HUES48 (cell line): ENCODE measurements at regions not wholly inside any gene's neighbourhood (a gene's known extent, or its start where the extent isn't known, plus 50 kb on each side); places are given as distances from the start of the nearest gene placed in this dataset.

ENCODE experiments used
- H3K27ac ChIP-seq: one replicate; pipeline ENCODE4 v1.7.0; 2013; ENCODE audit warnings: low read depth, low read length, inconsistent platforms
- H3K27me3 ChIP-seq: 2 replicates; pipeline ENCODE4 v1.6.1; 2013; ENCODE audit warnings: mild to moderate bottlenecking, low read length; ENCODE audit not compliant: control insufficient read depth, insufficient read depth
- H3K36me3 ChIP-seq: 2 replicates; pipeline ENCODE4 v1.6.1; 2013; ENCODE audit warnings: low read length; ENCODE audit not compliant: control insufficient read depth, insufficient read depth
- H3K4me1 ChIP-seq: 2 replicates; pipeline ENCODE4 v1.6.1; 2013; ENCODE audit warnings: mild to moderate bottlenecking, low read length; ENCODE audit not compliant: control insufficient read depth, insufficient read depth
- H3K4me3 ChIP-seq: 2 replicates; pipeline ENCODE4 v1.5.1; 2013; ENCODE audit warnings: mild to moderate bottlenecking, low read depth, low read length
- H3K9ac ChIP-seq: 2 replicates; pipeline ENCODE4 v1.6.1; 2013; ENCODE audit warnings: mild to moderate bottlenecking, low read depth, low read length, moderate library complexity
- H3K9me3 ChIP-seq: 2 replicates; pipeline ENCODE4 v1.6.1; 2013; ENCODE audit warnings: low read length; ENCODE audit not compliant: control insufficient read depth, insufficient read depth

DNA sequence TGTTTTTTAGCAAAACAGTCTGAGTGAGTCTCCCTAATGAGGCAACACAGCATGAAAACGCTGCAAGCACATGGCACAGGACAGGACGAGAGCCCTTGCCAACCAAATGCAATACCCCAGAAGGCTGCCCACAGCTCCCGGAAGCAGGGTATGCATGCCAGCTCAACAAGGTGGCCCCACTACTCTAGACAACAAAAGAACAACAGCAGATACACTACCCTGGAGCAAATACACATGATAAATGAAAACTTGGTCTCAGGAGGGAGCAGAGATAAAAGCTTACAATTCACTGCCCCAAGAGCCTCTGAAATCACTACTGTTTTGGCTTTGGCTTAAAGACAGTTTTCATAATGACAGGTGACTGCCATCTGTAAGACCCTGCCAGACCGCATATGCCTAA, 785.4 kb upstream of the API5 start:
- H3K4me1 ChIP-seq, result peaks cover 14% of the 10 kb centered on the region

DNA sequence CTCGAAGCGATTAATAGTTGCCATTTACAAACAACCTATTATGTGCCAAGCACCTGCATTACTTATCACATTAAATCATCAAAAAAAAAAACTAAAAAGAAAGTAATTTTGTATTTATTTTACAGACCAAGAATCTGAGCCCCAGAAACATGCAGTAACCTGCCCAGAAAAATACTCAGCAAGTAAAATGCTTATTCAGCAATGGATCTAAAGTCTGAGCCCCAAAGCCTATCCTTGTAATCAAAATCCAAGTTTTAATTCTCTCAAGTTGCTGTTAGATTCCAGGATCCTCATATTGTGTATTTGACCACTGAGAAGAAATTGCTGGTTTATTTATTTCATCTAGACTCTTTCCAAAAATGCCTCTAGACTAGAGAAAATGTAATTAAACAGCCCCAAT, 783.3 kb upstream of the API5 start:
- Histone ChIP-seq H3K9me3 (no peaks in the 10 kb centered on the region), H3K36me3 (no peaks in the 10 kb centered on the region), H3K27ac (no peak overlapping the region), H3K4me1 (peaks cover 14% of the 10 kb centered on the region), H3K27me3 (no peaks in the 10 kb centered on the region), H3K4me3 (no peak overlapping the region), H3K9ac (no peak overlapping the region)

More for the DNA sequence above, 785.4 kb upstream of the API5 start:
- Histone ChIP-seq H3K9me3 (no peaks in the 10 kb centered on the region), H3K27ac (no peak overlapping the region), H3K9ac (no peak overlapping the region), H3K27me3 (no peaks in the 10 kb centered on the region), H3K4me3 (no peak overlapping the region), H3K36me3 (no peaks in the 10 kb centered on the region)

DNA sequence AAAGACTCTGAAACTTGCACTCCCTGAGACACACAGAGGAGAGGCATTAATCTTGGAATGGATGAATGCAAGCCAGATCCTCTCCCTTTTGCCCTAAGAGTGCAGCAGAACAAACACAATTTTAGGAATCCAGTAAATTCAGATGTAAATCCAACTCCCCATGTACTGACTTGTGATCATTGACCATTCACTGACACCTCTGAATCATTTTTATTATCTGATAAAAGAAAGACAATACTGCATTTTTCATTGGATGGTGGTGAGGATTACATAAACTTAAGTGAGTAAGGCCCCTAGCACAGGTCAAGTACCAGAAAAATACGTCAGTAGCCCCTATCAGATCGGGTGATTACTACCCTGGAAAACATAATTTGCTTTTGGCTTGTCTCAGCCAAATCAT, 782.9 kb upstream of the API5 start:
- Histone ChIP-seq H3K4me3 (no peak overlapping the region), H3K27ac (no peak overlapping the region), H3K9me3 (no peaks in the 10 kb centered on the region), H3K27me3 (no peaks in the 10 kb centered on the region), H3K4me1 (peaks cover 14% of the 10 kb centered on the region), H3K9ac (no peak overlapping the region), H3K36me3 (no peaks in the 10 kb centered on the region)

DNA sequence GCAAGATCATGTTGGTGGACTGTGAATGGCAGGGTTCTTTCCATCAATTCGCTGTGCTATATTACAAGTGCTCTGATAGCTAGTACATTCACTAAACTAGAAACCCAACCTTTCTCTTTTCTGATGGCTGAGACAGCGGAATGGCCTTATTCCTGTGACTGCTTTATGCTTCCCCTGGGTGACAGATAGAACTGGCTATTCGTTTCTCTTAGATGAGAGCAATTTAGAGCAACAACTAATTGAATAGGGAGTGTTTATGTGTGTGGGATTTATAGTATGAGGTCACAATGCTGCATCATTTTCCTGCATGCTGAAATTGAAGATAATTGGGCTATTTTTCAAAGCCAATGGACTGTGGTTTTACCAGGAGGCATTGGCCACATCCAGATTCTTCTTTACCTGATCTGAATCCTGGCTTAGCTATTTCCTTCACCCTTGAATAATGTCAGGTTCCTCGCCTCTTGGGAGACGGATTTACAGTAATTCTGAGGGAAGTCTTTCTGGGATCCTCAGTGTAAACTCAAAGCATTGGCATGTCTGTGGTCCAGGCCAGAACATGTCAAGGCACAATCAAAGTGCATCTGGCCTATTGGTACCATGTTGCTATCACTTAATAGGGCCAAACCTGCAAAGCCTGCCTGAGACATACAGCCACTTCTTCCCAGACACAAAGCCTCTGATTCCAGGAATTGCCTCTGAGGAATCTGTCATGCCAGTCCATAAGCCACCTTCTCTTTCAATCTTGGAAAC, 775.0 kb upstream of the API5 start:
- Histone ChIP-seq H3K36me3 (no peaks in the 10 kb centered on the region), H3K27ac (no peak overlapping the region), H3K4me1 (no peaks in the 10 kb centered on the region), H3K4me3 (no peak overlapping the region), H3K27me3 (no peaks in the 10 kb centered on the region), H3K9me3 (0 out of 2 replicates have a peak, but pooled peaks cover 3% of the 10 kb centered on the region), H3K9ac (no peak overlapping the region)

DNA sequence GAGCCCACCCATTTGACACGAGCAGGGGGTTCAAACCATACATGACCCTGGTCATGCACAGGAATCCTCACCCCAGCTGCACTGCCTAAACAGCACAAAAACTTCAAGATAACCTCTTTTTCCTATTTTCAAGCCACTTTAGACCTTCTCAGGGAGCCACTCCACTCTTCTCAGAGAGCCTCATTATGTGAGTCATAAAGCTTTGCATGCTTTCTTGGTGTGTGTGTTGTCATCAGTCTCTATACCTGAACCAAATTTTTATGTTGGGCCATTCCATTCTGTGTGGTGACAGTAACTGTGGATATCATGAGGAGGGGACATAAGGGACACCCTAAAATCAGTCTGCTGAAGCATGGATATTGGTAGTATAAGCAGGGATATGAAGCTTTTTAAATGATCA, 769.5 kb upstream of the API5 start:
- no peak overlapping the region for H3K27ac ChIP-seq
- no peaks in the 10 kb centered on the region for H3K27me3 ChIP-seq
- no peaks in the 10 kb centered on the region for H3K4me1 ChIP-seq
- no peak overlapping the region for H3K9ac ChIP-seq
- no peak overlapping the region for H3K4me3 ChIP-seq
- no peaks in the 10 kb centered on the region for H3K36me3 ChIP-seq
- H3K9me3 ChIP-seq, result 0 out of 2 replicates have a peak, but pooled peaks cover 3% of the 10 kb centered on the region

DNA sequence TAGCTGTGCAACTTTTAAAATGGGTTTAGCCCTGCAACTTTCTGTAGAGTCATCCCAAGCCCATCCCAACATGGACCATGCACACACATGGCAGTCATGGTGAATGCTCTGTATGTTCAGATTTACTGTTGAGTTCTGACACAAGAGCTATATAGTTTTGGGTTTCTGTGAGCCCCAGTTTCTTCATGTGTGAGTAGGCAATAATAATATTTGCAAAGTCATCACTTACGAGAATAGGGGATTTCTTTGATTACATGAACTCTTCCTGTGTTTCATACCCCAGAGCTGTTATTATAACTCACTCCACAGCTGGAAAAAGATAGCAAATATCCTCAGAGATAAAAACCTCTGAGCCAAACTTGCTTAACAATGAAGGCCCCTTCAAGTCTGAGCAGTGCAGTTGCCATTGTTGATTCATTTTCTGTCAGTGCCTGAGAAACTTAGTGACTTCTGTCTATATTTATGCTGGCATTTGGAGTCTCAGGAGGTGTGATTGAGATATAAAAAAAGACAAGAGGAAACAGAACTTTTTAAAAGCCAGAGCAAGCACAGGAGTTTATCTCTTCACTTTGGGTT, 767.9 kb upstream of the API5 start:
- Histone ChIP-seq H3K4me3 (no peak overlapping the region), H3K9me3 (0 out of 2 replicates have a peak, but pooled peaks cover 3% of the 10 kb centered on the region), H3K4me1 (no peaks in the 10 kb centered on the region), H3K36me3 (no peaks in the 10 kb centered on the region), H3K9ac (no peak overlapping the region), H3K27me3 (no peaks in the 10 kb centered on the region), H3K27ac (no peak overlapping the region)

DNA sequence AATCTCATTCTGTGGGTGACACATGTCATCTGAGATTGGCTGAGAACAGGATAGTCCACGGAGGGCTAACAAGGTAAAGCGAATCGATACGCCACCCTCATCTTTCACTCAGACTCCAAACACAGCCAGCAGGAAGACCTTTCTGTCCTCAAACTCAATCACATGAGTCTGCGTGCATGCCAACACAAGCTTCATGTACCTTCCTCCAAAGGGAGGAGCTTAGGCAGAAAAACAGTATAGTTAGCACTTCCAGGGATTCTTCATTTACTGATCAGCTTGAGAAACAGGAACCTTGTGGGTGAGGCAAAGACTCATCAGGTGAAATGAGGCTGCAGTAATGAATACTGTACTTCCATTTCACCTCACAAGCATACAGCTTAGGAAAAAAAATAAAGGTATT, 767.1 kb upstream of the API5 start:
- no peaks in the 10 kb centered on the region for H3K27me3 ChIP-seq
- H3K36me3 ChIP-seq, result no peaks in the 10 kb centered on the region
- no peaks in the 10 kb centered on the region for H3K4me1 ChIP-seq
- H3K4me3 ChIP-seq, result no peak overlapping the region
- no peak overlapping the region for H3K27ac ChIP-seq
- no peak overlapping the region for H3K9ac ChIP-seq
- H3K9me3 ChIP-seq, result 0 out of 2 replicates have a peak, but pooled peaks cover 3% of the 10 kb centered on the region

DNA sequence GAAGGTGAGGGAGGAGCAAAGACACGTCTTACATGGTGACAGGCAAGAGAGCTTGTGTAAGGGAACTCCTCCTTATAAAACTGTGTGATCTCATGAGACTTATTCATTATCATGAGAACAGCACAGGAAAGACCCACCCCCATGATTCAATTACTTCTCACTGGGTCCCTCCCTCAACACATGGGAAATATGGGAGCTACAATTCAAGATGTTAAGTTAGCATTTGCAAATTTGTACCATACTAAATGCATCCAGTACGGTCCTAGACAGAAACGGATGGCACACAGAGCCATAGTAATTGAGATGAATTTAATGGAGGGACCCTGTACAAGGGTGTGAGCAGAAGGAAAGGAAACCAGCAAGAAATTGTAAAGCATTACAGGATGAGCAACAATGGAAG, 765.8 kb upstream of the API5 start:
- no peak overlapping the region for H3K9ac ChIP-seq
- no peak overlapping the region for H3K27ac ChIP-seq
- no peaks in the 10 kb centered on the region for H3K4me1 ChIP-seq
- no peaks in the 10 kb centered on the region for H3K27me3 ChIP-seq
- H3K36me3 ChIP-seq, result no peaks in the 10 kb centered on the region
- no peak overlapping the region for H3K4me3 ChIP-seq
- 0 out of 2 replicates have a peak, but pooled peaks cover 3% of the 10 kb centered on the region for H3K9me3 ChIP-seq

DNA sequence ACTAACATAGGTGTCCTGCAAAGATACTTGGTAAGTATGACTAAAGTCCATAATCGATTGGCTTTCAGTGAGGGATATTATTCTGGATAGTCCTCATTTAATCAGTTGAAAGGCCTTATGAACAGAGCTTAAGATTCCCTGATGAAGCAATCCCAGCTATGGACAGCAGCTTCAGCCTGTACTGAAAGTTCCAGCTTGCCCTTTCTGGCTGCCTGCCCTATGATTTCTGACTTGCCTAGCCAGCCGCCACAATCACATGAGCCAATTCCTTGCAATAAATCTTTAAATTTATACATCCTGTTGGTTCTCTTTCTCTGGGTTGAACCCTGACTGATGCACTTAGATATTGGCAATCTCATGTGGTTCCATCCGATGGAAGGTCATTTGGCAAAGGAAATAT, 759.0 kb upstream of the API5 start:
- no peaks in the 10 kb centered on the region for H3K4me1 ChIP-seq
- no peak overlapping the region for H3K27ac ChIP-seq
- no peak overlapping the region for H3K9ac ChIP-seq
- H3K27me3 ChIP-seq, result no peaks in the 10 kb centered on the region
- H3K36me3 ChIP-seq, result no peaks in the 10 kb centered on the region
- H3K9me3 ChIP-seq, result no peaks in the 10 kb centered on the region
- no peak overlapping the region for H3K4me3 ChIP-seq

DNA sequence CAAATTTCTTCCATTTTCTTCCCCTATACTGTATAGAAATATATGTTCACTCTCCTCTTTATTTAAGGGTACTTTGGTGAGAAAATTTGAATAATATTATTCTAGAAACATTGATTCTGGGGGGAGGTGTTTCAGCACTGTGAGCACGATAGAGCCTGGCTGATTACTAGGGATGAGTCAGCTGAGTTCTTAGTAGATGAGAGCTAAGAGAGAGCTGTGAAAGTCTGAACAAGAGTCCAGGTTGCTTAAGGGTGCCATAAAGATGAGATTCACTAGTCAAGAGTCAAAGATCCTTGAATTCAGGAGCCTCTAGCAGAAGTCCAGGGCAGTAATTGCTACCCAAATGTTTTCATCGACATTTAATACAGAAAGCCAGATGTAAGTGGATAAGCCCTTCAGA, 756.6 kb upstream of the API5 start:
- Histone ChIP-seq H3K36me3 (no peaks in the 10 kb centered on the region), H3K9ac (no peak overlapping the region), H3K27ac (no peak overlapping the region), H3K4me1 (no peaks in the 10 kb centered on the region), H3K27me3 (no peaks in the 10 kb centered on the region), H3K9me3 (no peaks in the 10 kb centered on the region), H3K4me3 (no peak overlapping the region)

DNA sequence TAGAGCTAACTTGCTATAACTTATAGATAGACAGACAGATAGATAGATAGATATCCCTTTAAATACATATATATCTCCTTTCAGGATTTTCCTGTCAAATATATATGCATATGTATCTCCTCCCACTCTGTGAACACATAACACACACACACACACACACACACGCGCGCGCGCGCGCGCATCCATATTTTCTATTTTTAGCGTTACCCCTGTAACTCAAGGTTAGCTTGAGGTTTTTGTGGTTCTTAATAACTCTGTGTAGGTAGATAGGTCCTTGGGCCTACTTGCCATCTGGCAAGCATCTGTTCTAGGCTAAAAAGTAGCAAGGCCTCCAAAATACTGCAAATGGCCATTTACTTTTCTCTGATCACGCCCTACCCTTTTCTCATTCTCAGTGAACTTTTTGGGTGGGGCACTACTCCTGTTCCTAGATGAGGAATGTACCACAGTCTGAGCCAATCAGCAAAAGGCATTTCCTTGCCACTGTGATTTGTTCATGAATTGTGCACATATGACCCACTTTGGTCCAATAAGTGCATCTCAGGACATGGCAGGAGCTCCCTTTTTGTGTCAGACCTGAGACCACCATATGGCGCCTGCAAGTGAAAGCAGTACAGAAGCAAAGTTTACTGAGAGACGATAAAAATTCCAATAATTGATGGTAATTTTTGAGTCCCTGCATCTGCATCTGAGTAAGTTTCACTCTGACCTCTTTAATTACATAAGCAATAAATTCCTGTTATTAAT, 740.5 kb upstream of the API5 start:
- H3K27ac ChIP-seq, result no peak overlapping the region
- H3K9ac ChIP-seq, result no peak overlapping the region
- no peak overlapping the region for H3K4me3 ChIP-seq
- H3K27me3 ChIP-seq, result no peaks in the 10 kb centered on the region
- no peaks in the 10 kb centered on the region for H3K36me3 ChIP-seq
- H3K4me1 ChIP-seq, result no peaks in the 10 kb centered on the region
- no peaks in the 10 kb centered on the region for H3K9me3 ChIP-seq
